ENCODE measurements at regions not wholly inside any gene's neighbourhood (a gene's known extent, or its start where the extent isn't known, plus 50 kb on each side); places are given as distances from the start of the nearest gene placed in this dataset.

GRCh38 chr5:8362495-8362894 lies 493.5 kb downstream of the MTRR start:
- TF ChIP-seq, protein P1, sequence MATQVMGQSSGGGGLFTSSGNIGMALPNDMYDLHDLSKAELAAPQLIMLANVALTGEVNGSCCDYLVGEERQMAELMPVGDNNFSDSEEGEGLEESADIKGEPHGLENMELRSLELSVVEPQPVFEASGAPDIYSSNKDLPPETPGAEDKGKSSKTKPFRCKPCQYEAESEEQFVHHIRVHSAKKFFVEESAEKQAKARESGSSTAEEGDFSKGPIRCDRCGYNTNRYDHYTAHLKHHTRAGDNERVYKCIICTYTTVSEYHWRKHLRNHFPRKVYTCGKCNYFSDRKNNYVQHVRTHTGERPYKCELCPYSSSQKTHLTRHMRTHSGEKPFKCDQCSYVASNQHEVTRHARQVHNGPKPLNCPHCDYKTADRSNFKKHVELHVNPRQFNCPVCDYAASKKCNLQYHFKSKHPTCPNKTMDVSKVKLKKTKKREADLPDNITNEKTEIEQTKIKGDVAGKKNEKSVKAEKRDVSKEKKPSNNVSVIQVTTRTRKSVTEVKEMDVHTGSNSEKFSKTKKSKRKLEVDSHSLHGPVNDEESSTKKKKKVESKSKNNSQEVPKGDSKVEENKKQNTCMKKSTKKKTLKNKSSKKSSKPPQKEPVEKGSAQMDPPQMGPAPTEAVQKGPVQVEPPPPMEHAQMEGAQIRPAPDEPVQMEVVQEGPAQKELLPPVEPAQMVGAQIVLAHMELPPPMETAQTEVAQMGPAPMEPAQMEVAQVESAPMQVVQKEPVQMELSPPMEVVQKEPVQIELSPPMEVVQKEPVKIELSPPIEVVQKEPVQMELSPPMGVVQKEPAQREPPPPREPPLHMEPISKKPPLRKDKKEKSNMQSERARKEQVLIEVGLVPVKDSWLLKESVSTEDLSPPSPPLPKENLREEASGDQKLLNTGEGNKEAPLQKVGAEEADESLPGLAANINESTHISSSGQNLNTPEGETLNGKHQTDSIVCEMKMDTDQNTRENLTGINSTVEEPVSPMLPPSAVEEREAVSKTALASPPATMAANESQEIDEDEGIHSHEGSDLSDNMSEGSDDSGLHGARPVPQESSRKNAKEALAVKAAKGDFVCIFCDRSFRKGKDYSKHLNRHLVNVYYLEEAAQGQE (IDR thresholded peaks at IDR 0.05; ENCODE audit: insufficient read depth in 1 of 2, low read depth in 2 of 2, low read length in 2 of 2): no peak
- no peak for TF ChIP-seq SIN3A (IDR thresholded peaks at IDR 0.05; ENCODE audit: borderline replicate concordance, insufficient read depth, low read length)
- TF ChIP-seq TAF1 (IDR thresholded peaks at IDR 0.05; ENCODE audit: borderline replicate concordance, insufficient read depth, low read length): no peak
- TF ChIP-seq FOXP2 (optimal IDR thresholded peaks at IDR 0.05; ENCODE audit: borderline replicate concordance, extremely low read depth, extremely low read length, insufficient read depth): no peak
- TF ChIP-seq POLR2AphosphoS5 (IDR thresholded peaks at IDR 0.05; ENCODE audit: low read depth, low read length): no peak

DNA sequence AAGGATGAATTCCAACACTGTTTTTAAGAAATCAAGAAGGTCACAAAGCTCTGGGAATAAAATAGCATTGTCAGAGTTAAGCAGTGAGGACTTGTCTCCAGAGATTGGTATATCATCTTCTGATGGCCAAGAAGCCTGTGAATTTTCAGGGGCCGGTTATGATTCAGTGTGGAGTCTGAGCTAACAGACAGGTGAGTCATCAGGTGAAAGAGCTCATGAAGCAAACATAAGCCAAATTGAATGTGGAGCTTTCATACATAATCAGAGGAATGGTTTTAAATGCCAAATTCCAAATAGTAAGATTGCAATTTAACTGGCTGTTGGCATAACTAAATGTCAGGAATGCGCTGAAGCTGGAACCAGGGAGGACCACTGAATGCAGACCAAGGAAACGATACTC lies 494.2 kb downstream of the MTRR start:
- no peak for TF ChIP-seq POLR2AphosphoS5 (IDR thresholded peaks at IDR 0.05; ENCODE audit: low read depth, low read length)
- no peak for TF ChIP-seq TAF1 (IDR thresholded peaks at IDR 0.05; ENCODE audit: borderline replicate concordance, insufficient read depth, low read length)
- TF ChIP-seq, protein P1 (IDR thresholded peaks at IDR 0.05; ENCODE audit: insufficient read depth in 1 of 2, low read depth in 2 of 2, low read length in 2 of 2): no peak
- TF ChIP-seq SIN3A (IDR thresholded peaks at IDR 0.05; ENCODE audit: borderline replicate concordance, insufficient read depth, low read length): no peak
- TF ChIP-seq FOXP2 (optimal IDR thresholded peaks at IDR 0.05; ENCODE audit: borderline replicate concordance, extremely low read depth, extremely low read length, insufficient read depth): no peak

DNA sequence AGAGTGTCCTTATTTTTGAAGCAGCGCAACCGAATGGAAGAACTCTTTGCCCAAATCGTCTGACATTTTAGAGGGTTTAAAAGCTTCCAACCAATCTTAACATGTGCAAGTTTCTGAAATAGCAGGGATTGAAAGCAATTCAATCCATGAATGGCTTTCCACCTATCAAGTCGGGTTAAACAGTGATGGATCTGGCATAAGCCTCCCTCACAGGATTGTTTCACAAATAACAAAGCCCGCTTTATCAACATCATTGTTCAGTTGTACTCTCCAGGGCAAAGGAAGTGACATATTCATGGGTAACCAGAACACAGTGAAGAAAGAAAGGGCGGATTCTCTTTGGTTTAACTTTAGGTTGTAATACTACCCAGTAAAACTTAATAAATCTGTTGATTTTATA lies 497.3 kb downstream of the MTRR start:
- TF ChIP-seq FOXP2 (optimal IDR thresholded peaks at IDR 0.05; ENCODE audit: borderline replicate concordance, extremely low read depth, extremely low read length, insufficient read depth): no peak
- no peak for TF ChIP-seq POLR2AphosphoS5 (IDR thresholded peaks at IDR 0.05; ENCODE audit: low read depth, low read length)
- no peak for TF ChIP-seq SIN3A (IDR thresholded peaks at IDR 0.05; ENCODE audit: borderline replicate concordance, insufficient read depth, low read length)
- TF ChIP-seq, protein P1 (IDR thresholded peaks at IDR 0.05; ENCODE audit: insufficient read depth in 1 of 2, low read depth in 2 of 2, low read length in 2 of 2): no peak
- TF ChIP-seq TAF1 (IDR thresholded peaks at IDR 0.05; ENCODE audit: borderline replicate concordance, insufficient read depth, low read length): no peak

DNA sequence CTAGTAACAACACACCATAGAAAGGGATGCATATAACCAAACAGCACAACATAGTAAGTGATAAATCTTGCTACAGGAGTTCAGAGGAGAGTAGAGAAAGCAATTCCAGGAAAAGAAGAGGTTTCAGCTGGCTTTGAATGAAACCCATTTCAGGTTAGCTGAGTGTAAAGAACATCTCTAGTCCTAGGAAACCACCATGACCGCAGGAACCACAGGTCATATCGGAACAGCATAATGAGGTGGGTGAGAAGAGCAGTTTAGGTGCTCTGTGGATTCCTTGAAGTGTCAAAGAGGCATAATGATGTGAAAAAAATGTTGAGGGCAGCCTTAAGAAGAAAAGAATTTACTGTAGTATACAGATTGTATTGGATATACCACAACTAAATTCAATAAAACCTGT lies 507.5 kb downstream of the MTRR start:
- TF ChIP-seq TAF1 (IDR thresholded peaks at IDR 0.05; ENCODE audit: borderline replicate concordance, insufficient read depth, low read length): no peak
- TF ChIP-seq POLR2AphosphoS5 (IDR thresholded peaks at IDR 0.05; ENCODE audit: low read depth, low read length): no peak
- TF ChIP-seq, protein P1 (IDR thresholded peaks at IDR 0.05; ENCODE audit: insufficient read depth in 1 of 2, low read depth in 2 of 2, low read length in 2 of 2): no peak
- TF ChIP-seq SIN3A (IDR thresholded peaks at IDR 0.05; ENCODE audit: borderline replicate concordance, insufficient read depth, low read length): no peak
- TF ChIP-seq FOXP2 (optimal IDR thresholded peaks at IDR 0.05; ENCODE audit: borderline replicate concordance, extremely low read depth, extremely low read length, insufficient read depth): no peak

DNA sequence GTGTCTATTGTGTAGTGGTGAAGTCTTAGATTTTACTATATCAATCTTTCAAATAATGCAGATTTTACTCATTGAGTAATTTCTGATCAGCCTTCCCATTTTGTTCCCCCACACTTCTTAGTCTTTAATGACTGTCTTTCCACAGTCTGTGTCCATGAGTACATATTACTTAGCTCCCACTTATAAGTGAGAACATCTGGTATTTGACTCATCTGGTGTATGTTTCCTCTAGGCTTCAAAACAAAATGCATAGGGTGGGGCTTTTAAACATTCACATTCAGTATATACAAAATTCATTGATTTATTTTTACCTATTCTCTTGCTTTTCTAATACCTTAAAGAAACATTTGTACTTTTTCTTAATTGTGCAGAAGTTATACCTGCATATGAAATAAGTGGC lies 513.0 kb downstream of the MTRR start:
- TF ChIP-seq, protein P1 (IDR thresholded peaks at IDR 0.05; ENCODE audit: insufficient read depth in 1 of 2, low read depth in 2 of 2, low read length in 2 of 2): no peak
- no peak for TF ChIP-seq FOXP2 (optimal IDR thresholded peaks at IDR 0.05; ENCODE audit: borderline replicate concordance, extremely low read depth, extremely low read length, insufficient read depth)
- no peak for TF ChIP-seq SIN3A (IDR thresholded peaks at IDR 0.05; ENCODE audit: borderline replicate concordance, insufficient read depth, low read length)
- TF ChIP-seq TAF1 (IDR thresholded peaks at IDR 0.05; ENCODE audit: borderline replicate concordance, insufficient read depth, low read length): no peak
- no peak for TF ChIP-seq POLR2AphosphoS5 (IDR thresholded peaks at IDR 0.05; ENCODE audit: low read depth, low read length)

Measured in PFSK-1 (cell line).